Islet precursor cell (in vitro differentiated cells): ENCODE measurements at regions not wholly inside any gene's neighbourhood (a gene's known extent, or its start where the extent isn't known, plus 50 kb on each side); places are given as distances from the start of the nearest gene placed in this dataset.
A peak's percentile ranks its signal among the peaks of the same experiment; 100 is the strongest.
"Not testable (repeated sequence)": the region's sequence is repeated elsewhere in the genome, so short reads cannot be mapped to it uniquely, and the experiment has no call there.

Experiments
- DNase-seq: peaks from one replicate; pipeline ENCODE4 v3.0.0-alpha.2; 2018

- peak; percentile 32 for DNase-seq
Measured at GRCh38 chr4:3882316-3882885, 116.2 kb downstream of the ADRA2C start.

DNA sequence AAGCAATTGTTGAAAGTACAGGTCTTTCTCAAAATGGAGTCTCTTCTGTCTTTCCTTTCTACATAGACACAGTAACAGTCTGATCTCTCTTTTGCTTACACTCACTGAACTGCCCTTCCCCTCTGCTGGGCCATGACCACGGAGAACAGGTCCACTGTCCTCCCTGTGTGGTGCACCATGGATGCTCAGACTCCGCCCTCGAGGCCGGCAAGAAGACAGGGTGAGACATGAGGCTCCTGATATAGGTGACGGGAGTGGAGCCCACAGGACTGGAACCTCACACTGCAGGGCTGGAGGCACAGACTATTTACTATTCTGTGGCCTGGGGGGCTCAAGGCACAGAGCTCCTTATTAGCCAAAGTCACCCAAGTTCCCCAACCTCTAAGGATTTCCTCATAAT, 118.1 kb downstream of the ADRA2C start:
- DNase-seq, result peak; percentile 27

DNA sequence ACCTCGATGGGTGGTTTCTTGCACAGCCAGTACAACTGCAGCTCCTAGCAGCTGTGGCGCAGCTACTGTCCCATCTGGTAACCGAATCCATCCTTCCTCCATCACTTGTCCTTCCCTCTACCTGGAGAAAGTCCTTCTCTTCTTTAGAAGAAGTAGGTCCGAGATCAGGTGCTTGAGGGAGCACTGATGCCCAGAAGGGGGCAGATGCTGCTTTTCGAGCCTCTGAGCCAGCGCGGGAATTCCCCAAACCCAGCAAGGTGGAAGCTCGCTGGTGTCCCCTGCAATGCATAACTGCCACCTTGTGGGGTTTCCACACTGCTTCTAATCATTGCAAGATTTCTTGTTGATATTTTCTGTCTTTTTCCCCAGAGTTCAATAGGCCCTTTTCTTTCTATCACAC, 127.4 kb downstream of the ADRA2C start:
- DNase-seq, result peak; percentile 62

GRCh38 chr4:3894086-3894959, 128.1 kb downstream of the ADRA2C start:
- peak; percentile 88 for DNase-seq

DNA sequence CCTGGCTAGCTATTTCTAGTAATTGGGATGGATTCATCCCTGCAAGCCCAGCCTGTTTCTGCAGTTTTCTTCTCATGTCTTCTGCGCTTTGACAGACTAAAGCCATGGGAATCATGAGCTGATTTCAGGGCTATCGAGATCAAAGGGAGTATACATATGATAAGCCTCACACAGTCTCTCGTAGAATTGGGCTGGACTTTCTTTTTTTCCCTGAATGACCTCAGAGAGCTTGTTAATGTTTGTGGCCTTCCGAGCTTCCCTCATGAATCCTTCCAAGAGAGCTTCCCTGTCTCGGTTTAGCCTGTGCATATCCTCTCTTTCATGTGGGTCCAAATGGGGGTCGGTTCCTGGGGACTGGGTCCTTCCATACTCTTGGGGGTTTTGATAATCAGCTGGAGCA, 130.3 kb downstream of the ADRA2C start:
- DNase-seq, result no peak

DNA sequence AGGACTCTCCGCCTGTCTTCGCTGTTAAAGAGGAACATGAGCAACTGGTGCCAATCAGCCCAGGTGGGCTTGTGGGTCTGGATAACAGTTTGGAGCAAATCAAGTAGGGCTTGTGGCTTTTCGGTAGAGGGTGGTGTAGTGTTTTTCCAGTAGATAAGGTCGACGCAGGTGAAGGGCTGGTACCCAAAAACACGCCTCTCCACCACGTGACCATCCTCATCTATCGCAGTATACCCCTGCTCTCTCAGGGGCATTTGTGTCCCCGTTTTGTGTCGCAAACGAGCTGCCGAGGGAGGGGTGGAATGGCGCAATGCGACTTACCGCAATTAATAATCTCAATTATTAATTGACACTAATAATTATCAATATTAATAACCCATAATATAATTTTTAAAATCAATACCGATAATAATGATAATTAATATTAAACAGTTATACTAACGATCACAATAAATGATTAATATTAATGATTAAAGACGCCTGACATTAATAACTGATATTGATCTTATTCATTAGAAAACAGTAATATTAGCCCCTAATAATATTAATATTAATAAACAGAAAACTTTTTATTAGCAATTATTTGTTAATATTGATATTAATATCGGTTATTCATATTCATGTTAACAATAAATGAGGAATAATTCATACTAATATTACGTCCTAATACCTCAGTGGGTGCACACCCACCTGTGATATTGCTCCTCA, 130.8 kb downstream of the ADRA2C start:
- not testable (repeated sequence) for DNase-seq

GRCh38 chr4:3898098-3898497, 131.9 kb downstream of the ADRA2C start:
- no peak for DNase-seq

DNA sequence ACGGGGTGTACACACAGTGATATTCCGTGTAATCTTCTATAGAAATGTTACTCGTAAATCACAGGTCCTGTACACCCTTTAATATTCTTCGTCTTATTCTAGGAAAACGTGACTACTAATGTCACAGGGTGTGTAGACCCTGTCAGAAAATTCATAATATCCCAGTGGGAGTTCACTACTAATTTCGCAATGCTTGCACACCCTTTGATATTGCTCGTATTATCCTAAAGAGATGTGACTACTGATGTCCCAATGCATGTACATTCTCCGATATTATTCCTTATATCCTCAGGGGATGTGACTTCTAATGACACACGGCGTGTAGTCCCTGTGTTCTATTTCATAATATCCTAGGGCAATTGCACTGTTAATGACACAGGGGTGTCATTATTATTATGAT, 132.7 kb downstream of the ADRA2C start:
- not testable (repeated sequence) for DNase-seq

DNA sequence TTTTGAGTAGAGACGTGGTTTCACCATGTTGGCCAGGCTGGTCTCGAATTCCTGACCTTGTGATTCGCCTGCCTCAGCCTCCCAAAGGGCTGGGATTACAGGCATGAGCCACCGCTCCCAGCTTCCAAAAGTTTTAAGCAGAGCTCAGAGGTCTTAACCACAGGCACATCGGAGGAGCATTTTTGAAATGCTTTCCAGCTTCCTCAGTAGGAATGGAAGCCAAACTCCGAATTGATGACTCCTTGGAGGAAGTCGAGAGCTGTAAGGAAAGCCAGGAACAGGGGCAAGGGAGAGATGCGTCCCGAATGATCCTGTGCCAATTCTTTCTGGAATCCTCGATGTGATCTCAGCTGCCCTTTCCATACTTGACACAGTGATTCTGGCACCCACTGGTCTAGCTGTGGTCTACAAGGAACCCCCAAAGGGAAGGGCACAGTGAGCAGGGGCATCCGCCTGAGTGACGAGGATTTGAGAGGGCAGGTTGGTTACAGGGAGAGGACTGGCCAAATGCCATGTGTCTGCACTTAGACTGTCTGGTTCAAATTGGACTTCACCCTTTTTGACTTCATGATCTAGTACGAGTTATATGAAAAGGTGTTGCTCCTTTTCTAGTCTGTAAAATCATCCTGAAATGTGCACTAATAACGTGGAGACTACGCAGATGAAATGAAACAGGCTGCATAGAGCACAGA, 138.2 kb downstream of the ADRA2C start:
- DNase-seq, result not testable (repeated sequence)

DNA sequence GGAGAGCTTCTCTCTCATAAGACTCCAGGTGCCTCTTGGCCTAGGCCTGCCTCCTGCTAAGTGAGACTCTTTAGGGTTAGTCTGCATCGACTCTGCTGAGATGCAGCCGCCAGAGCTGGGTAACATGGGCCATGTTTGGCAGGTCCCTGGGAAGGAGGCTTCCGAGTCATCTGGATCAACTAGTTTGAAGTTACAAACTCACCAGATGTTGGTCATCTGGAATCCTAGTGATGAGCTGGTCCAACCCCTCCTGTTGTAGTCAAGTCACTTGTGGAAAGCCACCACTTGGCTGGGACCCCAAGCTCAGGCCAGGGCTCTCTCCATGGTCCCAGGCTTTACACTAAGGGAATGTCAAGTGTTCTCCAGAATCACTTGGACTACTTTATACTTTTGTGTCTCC, 143.4 kb downstream of the ADRA2C start:
- not testable (repeated sequence) for DNase-seq

DNA sequence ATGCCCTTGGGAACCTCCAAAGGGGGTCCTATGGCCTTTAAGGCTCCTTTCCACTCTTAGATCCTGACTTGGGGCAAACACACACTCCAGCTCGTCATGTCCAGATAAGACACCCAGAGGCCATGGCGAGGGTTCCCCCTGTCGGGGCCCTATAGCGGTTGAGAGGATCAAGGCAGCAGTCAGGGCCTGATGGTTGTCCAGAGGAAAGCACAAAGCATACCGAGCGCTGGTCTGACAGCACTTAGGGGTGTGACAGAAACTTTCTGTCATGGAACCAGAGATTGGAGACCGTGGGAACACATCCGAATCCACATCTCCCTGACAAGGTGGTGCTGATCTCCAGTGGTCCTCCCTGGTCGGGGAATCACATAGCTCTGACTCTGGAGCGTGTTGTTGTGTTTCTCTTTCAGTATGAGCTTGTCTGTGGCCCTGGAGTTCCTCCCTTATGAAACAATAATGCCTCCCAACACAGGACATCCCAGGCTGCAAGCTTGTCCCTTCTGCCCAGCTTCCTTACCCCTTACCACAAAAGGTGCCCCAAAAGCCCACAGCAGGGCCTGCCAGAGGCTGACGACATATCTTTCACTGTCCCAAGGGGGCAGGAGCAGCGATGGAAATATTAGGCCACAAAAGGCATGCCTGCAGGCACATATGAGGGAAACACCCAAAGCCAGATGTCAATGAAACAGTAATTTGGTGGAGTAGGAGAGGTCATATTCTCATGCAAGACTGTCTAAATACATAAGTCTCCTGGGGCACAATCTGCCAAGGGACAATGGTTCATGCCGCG, 144.2 kb downstream of the ADRA2C start:
- DNase-seq, result not testable (repeated sequence)

DNA sequence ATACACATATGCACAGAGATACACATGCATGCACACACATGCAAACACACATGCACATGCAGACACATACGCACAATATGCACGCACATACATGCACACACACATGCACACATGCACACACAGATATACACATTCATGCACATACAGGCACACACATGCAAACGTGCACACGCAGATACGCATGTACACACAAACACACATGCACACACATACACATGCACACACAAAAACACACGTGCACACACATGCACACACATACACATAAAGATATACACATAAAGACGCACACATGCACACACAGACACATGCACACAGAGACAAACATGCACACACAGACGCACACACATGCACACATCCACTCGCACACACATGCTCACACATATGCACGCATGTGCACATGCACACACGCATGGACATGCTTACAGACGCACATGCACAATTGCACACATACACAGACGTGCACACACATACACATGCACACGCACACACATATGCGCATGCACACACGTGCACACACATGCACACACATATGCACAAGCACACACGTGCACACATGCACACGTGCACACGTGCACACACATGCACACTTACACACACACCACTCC, 145.2 kb downstream of the ADRA2C start:
- no peak for DNase-seq

- not testable (repeated sequence) for DNase-seq
Measured at GRCh38 chr4:3914511-3914910, 148.3 kb downstream of the ADRA2C start.

- not testable (repeated sequence) for DNase-seq
Measured at GRCh38 chr4:3919509-3919908, 153.3 kb downstream of the ADRA2C start.

- DNase-seq, result not testable (repeated sequence)
Measured at GRCh38 chr4:3921902-3922301, 155.7 kb downstream of the ADRA2C start.

GRCh38 chr4:3925841-3926240, 159.7 kb downstream of the ADRA2C start:
- DNase-seq, result not testable (repeated sequence)

DNA sequence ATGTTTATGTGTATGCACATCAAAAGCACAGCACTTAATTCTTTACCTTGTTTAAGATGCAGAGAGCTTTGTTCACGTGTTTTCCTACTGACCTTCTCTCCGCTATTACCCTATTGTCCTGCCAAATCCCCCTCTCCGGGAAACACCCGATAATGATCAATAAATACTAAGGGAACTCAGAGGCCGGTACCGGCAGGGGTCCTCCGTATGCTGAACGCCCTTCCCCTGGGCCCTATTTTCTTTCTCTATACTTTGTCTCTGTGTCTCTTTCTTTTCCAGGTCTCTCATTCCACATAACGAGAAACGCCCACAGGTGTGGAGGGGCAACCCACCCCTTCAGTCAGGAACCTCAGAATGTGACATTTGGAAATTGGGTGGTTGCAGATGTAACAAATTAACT, 160.1 kb downstream of the ADRA2C start:
- not testable (repeated sequence) for DNase-seq

- DNase-seq, result not testable (repeated sequence)
Measured at GRCh38 chr4:3926969-3927755, 161.0 kb downstream of the ADRA2C start.

GRCh38 chr4:3929431-3929830, 163.2 kb downstream of the ADRA2C start:
- not testable (repeated sequence) for DNase-seq

- DNase-seq, result not testable (repeated sequence)
Measured at GRCh38 chr4:3932734-3933133, 166.5 kb downstream of the ADRA2C start.

DNA sequence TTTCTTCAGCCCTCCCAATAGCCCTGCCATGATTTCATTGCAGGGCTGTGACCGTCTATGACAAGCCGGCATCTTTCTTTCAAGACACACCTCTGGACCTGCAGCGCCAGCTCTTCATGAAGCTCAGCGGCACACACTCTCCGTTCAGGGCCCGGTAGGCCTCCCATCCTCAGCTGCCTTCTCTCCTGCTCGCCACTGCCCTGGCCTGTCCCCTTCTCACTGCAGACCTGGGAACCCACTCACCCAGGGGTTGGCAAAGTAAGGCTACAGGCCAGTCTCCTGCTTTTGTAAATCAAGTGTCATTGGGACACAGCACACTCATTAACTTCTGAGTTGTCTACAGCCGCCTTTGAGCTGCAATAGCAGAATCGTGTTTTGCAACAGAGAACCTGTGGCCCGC, 169.2 kb downstream of the ADRA2C start:
- not testable (repeated sequence) for DNase-seq
